ENCODE measurements at regions not wholly inside any gene's neighbourhood (a gene's known extent, or its start where the extent isn't known, plus 50 kb on each side); places are given as distances from the start of the nearest gene placed in this dataset.

DNA sequence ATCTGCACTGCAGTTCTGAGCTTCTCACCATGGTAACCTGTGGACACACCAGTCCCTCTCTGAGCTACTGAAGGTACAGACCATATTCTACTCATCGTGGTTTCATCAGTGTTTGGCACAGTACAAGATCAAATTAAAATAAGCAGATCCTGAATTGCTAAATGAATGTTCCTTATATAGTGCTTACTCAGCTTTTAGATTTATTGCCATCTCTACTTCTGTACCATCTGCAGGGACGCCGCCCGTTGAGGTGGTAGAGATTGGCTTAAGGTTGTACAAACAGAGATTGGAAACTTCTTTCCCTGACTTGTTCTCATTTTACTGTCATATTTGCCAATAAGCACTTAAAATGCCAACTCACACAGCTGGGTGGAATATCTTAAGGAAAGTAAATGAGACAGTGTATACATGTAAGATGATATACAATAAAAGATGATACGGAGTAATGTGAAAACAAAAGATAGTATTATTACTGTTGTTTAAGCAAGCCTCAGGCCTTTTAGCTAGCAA is 223.4 kb upstream of the FOXQ1 start:
- Mint-ChIP-seq H3K27ac (no peak overlapping the region), H3K4me3 (no peak overlapping the region), H3K4me1 (no peaks in the 10 kb centered on the region), H3K36me3 (no peaks in the 10 kb centered on the region), H3K27me3 (ENCODE audit: low read depth in 3 of 3) (peaks cover 0 to 2% (median 0%) of the 10 kb centered on the region in 3 donors), H3K9me3 (peaks cover 0 to 2% (median 0%) of the 10 kb centered on the region in 7 donors)
- H3K4me1 ChIP-seq (ENCODE audit: control insufficient read depth in 1 of 2, insufficient read depth in 2 of 2, low read length in 2 of 2): no peaks in the 10 kb centered on the region
- H3K79me2 ChIP-seq (ENCODE audit: insufficient read depth, low read length): no peaks in the 10 kb centered on the region
- H3K27ac ChIP-seq (ENCODE audit: low read depth in 1 of 2, low read length in 2 of 2): no peak overlapping the region
- no peaks in the 10 kb centered on the region for H3K9me3 ChIP-seq (replicated peaks in 1 of 2; ENCODE audit: control insufficient read depth in 1 of 2, insufficient read depth in 1 of 2, low read length in 2 of 2)
- H3K9ac ChIP-seq (ENCODE audit: insufficient read depth, low read length, poor library complexity, severe bottlenecking): no peak overlapping the region
- no peak for DNase-seq
- no peak overlapping the region for H3K4me2 ChIP-seq (replicated peaks; ENCODE audit: extremely low read depth, low read length, poor library complexity, severe bottlenecking)
- no peaks in the 10 kb centered on the region for H3K27me3 ChIP-seq (ENCODE audit: control insufficient read depth in 2 of 2, insufficient read depth in 2 of 2, low read length in 2 of 2)
- TF ChIP-seq, protein P1, sequence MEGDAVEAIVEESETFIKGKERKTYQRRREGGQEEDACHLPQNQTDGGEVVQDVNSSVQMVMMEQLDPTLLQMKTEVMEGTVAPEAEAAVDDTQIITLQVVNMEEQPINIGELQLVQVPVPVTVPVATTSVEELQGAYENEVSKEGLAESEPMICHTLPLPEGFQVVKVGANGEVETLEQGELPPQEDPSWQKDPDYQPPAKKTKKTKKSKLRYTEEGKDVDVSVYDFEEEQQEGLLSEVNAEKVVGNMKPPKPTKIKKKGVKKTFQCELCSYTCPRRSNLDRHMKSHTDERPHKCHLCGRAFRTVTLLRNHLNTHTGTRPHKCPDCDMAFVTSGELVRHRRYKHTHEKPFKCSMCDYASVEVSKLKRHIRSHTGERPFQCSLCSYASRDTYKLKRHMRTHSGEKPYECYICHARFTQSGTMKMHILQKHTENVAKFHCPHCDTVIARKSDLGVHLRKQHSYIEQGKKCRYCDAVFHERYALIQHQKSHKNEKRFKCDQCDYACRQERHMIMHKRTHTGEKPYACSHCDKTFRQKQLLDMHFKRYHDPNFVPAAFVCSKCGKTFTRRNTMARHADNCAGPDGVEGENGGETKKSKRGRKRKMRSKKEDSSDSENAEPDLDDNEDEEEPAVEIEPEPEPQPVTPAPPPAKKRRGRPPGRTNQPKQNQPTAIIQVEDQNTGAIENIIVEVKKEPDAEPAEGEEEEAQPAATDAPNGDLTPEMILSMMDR (IDR thresholded peaks at IDR 0.05): no peak
- H3K4me3 ChIP-seq (replicated peaks in 1 of 3; ENCODE audit: low read depth in 2 of 3, low read length in 3 of 3): no peak overlapping the region
- H4K20me1 ChIP-seq (ENCODE audit: insufficient read depth, low read length): no peaks in the 10 kb centered on the region
- H3K36me3 ChIP-seq (replicated peaks in 1 of 2; ENCODE audit: control insufficient read depth in 1 of 2, insufficient read depth in 2 of 2, low read length in 2 of 2): no peaks in the 10 kb centered on the region
- WGBS (ENCODE audit: insufficient coverage): no CpG with 5 or more reads among the region's 5 CpGs
- no peak overlapping the region for H2AFZ ChIP-seq (ENCODE audit: insufficient read depth, low read depth, low read length, poor library complexity, severe bottlenecking)
- intact Hi-C loops (cut with micrococcal nuclease): no loop called here

DNA sequence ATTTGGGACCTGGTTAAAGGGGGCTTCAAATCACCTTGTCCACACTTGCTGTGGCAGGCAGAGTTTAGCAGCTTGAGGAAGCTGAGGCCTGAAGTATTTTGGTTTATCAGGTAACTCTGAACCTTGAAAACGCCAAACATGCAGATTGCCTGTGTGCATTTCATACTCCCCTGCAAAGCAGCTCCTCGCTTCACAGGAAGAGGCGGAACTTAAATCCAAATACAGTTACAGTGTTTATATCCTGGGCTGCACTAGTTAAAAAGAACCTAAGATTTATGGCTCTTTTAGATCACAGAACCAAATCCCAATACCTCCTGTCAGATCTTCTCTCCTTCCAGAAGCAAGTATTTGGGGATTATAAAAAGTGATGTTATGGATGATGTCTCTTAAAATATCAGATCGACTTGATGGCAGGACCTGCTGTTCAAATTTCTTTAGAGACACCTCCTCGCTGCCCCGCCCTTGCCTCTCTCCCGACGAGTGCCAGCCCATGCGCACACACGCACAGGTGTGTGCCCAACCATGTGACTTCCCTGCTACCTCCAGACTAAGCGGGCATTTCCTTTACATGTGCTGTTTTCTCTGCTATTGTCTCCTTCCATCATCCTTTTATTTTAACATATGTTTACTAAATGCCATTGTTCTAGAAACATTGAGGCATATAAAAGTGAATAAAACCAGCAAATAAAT is 224.6 kb upstream of the FOXQ1 start:
- H3K27me3 ChIP-seq (ENCODE audit: control insufficient read depth in 2 of 2, insufficient read depth in 2 of 2, low read length in 2 of 2): no peaks in the 10 kb centered on the region
- no peak overlapping the region for H3K4me3 ChIP-seq (replicated peaks in 1 of 3; ENCODE audit: low read depth in 2 of 3, low read length in 3 of 3)
- no peaks in the 10 kb centered on the region for H4K20me1 ChIP-seq (ENCODE audit: insufficient read depth, low read length)
- no peak overlapping the region for H3K27ac Mint-ChIP-seq
- H3K79me2 ChIP-seq (ENCODE audit: insufficient read depth, low read length): no peaks in the 10 kb centered on the region
- 66% methylated on average over 10 of the region's 11 CpGs for WGBS (ENCODE audit: insufficient coverage)
- H3K36me3 Mint-ChIP-seq: no peaks in the 10 kb centered on the region
- H3K36me3 ChIP-seq (replicated peaks in 1 of 2; ENCODE audit: control insufficient read depth in 1 of 2, insufficient read depth in 2 of 2, low read length in 2 of 2): no peaks in the 10 kb centered on the region
- no peak overlapping the region for H3K27ac ChIP-seq (ENCODE audit: low read depth in 1 of 2, low read length in 2 of 2)
- no peaks in the 10 kb centered on the region for H3K4me1 ChIP-seq (ENCODE audit: control insufficient read depth in 1 of 2, insufficient read depth in 2 of 2, low read length in 2 of 2)
- H3K9me3 ChIP-seq (replicated peaks in 1 of 2; ENCODE audit: control insufficient read depth in 1 of 2, insufficient read depth in 1 of 2, low read length in 2 of 2): no peaks in the 10 kb centered on the region
- H3K4me3 Mint-ChIP-seq: no peak overlapping the region
- H3K4me1 Mint-ChIP-seq: no peaks in the 10 kb centered on the region
- H3K9me3 Mint-ChIP-seq: no peaks in the 10 kb centered on the region
- no peaks in the 10 kb centered on the region for H3K27me3 Mint-ChIP-seq (ENCODE audit: low read depth in 3 of 3)
- TF ChIP-seq, protein P1 (IDR thresholded peaks at IDR 0.05): no peak
- H3K4me2 ChIP-seq (replicated peaks; ENCODE audit: extremely low read depth, low read length, poor library complexity, severe bottlenecking): no peak overlapping the region
- no peak overlapping the region for H3K9ac ChIP-seq (ENCODE audit: insufficient read depth, low read length, poor library complexity, severe bottlenecking)
- DNase-seq: no peak
- H2AFZ ChIP-seq (ENCODE audit: insufficient read depth, low read depth, low read length, poor library complexity, severe bottlenecking): no peak overlapping the region
- intact Hi-C loops (cut with micrococcal nuclease): no loop called here
